Motor neuron (in vitro differentiated cells): ENCODE measurements at regions not wholly inside any gene's neighbourhood (a gene's known extent, or its start where the extent isn't known, plus 50 kb on each side); places are given as distances from the start of the nearest gene placed in this dataset.

ENCODE experiments used
- ATAC-seq, 8 experiments: fragments of 200-7000 bp; cut with Tn5 transposase; replicated peaks in 6 of 8; 2 replicates each; pipeline ENCODE4 v1.8.0; 2021; ENCODE audit warnings: mild to moderate bottlenecking in 8 of 8, moderate library complexity in 8 of 8
- H3K27ac ChIP-seq, 2 donors: fragments of 250-450 bp; sonication (Bioruptor Pico); 2 replicates each; pipeline ENCODE4 v1.9.0; 2021; ENCODE audit warnings: antibody characterized with exemption in 2 of 2, mild to moderate bottlenecking in 2 of 2, moderate library complexity in 1 of 2
- H3K4me1 ChIP-seq, 2 donors: fragments of 250-450 bp; sonication (Bioruptor Pico); replicated peaks in 1 of 2; 2 replicates each; pipeline ENCODE4 v1.6.1; 2021; ENCODE audit warnings: antibody characterized with exemption in 2 of 2, mild to moderate bottlenecking in 2 of 2, moderate library complexity in 1 of 2
- H3K4me3 ChIP-seq, 5 donors: fragments of 250-450 bp; sonication (Bioruptor Pico); 2 replicates each; pipeline ENCODE4 v1.9.0; 2021; ENCODE audit warnings: antibody characterized with exemption in 5 of 5, mild to moderate bottlenecking in 5 of 5, moderate library complexity in 4 of 5
- WGBS, 10 experiments: fragments of 450-650 bp; shearing (Covaris generic); methylation state at CpG; one replicate each; pipeline ENCODE4 v1.0.0; 2022; 5-methylcytosine and 5-hydroxymethylcytosine counted together
- in situ Hi-C, 9 experiments: fragments of 400-800 bp; cut with MboI; loops; one replicate each; pipeline ENCODE4 v1.15.0; 2021; ENCODE audit warnings: low sequenced_read_pairs in 9 of 9, low pct_unique_long_range_greater_than_20kb in 2 of 9; ENCODE audit not compliant: unreplicated experiment in 9 of 9

DNA sequence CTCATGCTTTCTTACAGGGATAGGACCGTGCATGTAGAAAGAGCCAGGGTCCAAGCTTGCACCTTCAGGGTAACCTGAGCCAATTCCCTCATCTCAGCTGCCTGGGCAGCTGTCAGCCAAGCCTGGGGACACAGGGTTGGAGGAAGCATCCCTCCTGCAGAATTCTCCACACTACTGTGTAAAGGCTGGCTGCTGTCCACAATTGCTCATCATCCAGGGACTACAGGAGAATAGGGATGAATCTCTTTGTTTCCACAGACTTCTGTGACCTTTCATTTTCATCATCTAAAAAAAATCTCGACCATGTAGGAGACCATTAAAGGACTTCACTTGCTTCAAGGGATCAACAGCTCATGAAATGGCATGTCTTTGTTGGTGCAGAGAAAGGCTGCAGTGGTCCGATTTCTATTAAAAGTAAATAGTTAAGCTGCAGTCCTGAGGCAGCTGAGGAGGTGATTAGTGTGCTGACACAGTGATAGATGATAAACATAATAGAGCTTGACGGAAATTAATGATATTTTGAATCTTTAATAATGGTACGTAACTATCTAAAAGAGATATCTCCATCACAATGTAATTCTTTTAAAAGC, 74.4 kb upstream of the COPS8 start:
- Histone ChIP-seq H3K27ac (no peak overlapping the region), H3K4me3 (no peak overlapping the region), H3K4me1 (peaks cover 10 to 18% of the 10 kb centered on the region in 2 donors)
- in situ Hi-C loops: no loop called here
- ATAC-seq: peak in 5 of 8 experiments; percentile 57 to 79 (median 66)
- WGBS, 10 experiments: 0 to 100% (median 25%) methylated on average over 1 to 5 of the region's 5 CpGs

DNA sequence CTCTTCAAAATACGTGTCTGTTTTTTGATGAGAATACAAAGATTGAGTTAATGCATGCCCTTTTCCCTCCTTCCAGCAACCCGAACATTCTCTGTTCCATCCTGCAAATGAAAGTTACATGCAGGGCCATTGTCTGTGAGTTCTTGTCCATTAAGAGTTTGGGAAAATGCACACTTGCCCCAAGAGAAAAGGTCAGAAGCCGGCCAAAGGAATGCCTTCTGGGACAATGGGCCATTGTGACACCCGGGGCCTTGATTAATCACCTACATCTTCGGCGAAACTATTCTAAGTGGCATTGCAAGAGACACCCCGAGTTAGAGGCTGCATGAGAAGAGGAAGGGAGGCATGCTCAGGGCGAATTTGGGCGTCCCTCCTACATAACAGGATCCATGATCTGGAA, 73.7 kb upstream of the COPS8 start:
- H3K4me3 ChIP-seq: no peak overlapping the region
- peaks cover 10 to 18% of the 10 kb centered on the region in 2 donors for H3K4me1 ChIP-seq
- no peak overlapping the region for H3K27ac ChIP-seq
- peak in 4 of 8 experiments; percentile 38 to 56 (median 50) for ATAC-seq
- WGBS, 10 experiments: 2 to 100% (median 44%) methylated on average over 1 to 7 of the region's 9 CpGs; no CpG with 5 or more reads in 1 of the 10 experiments
- in situ Hi-C loops: no loop called here

DNA sequence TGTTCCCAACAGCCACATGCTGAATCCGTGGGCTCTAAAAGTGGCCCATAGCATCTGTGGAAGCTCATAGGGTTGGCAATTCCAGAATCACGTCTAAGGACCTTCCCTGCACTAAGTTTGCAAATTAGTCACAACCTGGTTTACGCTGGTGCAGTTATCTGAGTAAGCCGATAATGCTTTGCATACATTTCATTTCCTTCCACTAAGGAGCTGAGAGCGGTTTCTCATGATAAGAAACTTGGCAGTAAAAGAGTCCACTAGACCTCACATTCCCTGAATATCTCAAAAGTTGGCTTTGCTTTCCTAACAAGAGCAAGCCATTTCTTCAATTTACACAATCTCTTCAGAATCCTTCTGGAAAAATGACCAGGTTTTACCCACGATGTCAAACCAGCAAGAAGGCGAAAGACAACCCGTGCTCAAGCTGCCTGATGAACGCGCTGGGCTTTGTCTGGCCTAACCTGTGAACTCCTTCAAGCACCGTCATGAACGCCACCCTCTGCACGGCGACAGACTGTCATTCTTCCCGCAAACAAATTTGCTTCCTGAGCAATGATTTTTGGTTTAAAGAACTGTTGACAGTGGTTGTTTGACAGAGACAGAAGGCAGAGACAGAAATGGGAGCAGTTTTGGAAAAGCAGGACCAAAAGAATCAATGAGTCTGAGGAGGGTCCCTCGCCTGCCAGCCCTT, 73.0 kb upstream of the COPS8 start:
- WGBS, 10 experiments: 51 to 83% (median 65%) methylated on average over 3 to 12 of the region's 16 CpGs
- no peak overlapping the region for H3K4me3 ChIP-seq
- in situ Hi-C loops: no loop called here
- ATAC-seq: no peak
- peaks cover 10 to 18% of the 10 kb centered on the region in 2 donors for H3K4me1 ChIP-seq
- H3K27ac ChIP-seq: no peak overlapping the region

DNA sequence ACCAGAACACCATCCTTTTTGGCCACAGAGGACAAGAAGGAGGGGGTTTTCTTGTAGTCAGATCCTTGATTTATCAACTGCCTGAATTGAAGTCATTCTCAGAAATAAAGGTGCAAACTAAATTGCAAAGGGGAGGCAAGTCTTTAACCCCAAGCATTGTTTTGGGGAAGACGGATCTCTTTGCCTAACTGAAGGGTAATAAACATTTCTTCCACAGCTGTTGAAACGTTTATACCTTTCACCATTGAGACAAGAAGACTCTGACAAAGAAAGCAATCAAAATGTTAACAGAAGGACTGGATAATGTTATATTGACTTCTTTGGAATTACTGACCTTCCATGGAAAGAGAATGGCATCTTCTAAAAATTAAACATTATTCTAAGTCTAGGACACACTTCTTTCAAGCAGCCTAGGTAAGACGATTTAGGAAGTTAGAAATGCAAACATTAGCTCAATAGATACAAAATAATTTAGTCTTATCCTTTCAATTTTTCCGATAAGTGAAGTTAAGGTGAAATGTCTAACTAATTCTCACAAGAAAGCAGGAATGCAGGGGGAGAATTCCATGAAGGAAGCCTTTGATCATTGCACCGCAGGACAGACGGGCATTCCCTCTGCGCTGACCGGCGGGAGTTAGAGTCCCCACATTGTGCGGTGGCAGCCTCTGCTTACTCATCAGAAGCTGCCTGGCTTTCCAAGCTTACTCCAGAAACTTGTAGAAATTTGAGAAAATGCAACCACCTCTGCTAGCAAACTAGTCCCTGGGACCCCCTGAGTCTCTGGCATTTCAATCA, 69.4 kb upstream of the COPS8 start:
- in situ Hi-C loops: no loop called here
- Histone ChIP-seq H3K4me1 (peaks cover 6 to 12% of the 10 kb centered on the region in 2 donors), H3K4me3 (no peak overlapping the region), H3K27ac (no peak overlapping the region)
- 17 to 84% (median 38%) methylated on average over 2 to 9 of the region's 10 CpGs for WGBS, 10 experiments
- no peak for ATAC-seq

DNA sequence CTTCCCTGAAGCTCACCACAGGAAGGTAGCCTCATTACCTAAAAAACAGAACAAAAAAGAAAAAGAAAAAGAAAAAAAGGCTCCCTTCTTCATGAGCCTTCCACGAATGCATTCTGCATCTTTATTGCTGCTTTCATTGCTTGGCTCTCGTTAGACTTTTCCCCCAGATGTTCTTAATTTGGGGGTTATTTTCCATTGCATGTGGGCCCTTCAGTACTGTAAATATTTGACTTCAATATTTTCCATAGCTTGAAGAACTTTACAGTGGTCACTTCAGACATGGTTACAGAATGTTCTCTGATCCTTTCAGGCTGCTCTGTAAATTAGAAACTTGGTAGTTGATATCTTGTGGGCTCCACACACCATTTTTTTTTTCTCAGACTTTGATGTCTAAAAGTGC, 65.6 kb upstream of the COPS8 start:
- Histone ChIP-seq H3K4me1 (no peaks in the 10 kb centered on the region), H3K27ac (no peak overlapping the region), H3K4me3 (no peak overlapping the region)
- WGBS, 10 experiments: 0 to 88% (median 61%) methylated on average over 1 to 2 of the region's 2 CpGs
- peak in 1 of 8 experiments; percentile 62 for ATAC-seq
- in situ Hi-C loops: no loop called here

DNA sequence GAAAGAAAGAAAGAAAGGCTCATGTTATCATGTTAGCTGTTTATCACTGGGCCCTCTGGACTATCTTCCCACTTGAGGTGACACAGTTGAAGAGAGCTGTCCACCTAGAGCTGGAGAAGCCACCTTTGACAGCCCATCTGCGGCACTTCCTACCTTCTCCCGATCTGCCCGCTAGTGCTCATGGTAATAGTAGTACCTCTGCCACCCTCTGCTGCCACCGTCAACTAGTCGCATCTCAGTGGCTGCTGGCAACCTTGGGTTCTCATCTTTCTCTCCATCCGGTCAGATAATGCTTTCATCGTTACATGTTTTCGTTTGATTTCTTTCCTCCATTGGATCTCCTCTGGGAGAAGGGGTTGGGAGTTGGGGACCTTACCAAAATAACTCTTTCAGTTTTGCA, 63.2 kb upstream of the COPS8 start:
- H3K27ac ChIP-seq: no peak overlapping the region
- in situ Hi-C loops: no loop called here
- peaks cover 0 to 5% of the 10 kb centered on the region in 2 donors for H3K4me1 ChIP-seq
- 86 to 97% (median 94%) methylated on average over 4 to 8 of the region's 8 CpGs for WGBS, 10 experiments
- ATAC-seq: no peak
- H3K4me3 ChIP-seq: no peak overlapping the region

DNA sequence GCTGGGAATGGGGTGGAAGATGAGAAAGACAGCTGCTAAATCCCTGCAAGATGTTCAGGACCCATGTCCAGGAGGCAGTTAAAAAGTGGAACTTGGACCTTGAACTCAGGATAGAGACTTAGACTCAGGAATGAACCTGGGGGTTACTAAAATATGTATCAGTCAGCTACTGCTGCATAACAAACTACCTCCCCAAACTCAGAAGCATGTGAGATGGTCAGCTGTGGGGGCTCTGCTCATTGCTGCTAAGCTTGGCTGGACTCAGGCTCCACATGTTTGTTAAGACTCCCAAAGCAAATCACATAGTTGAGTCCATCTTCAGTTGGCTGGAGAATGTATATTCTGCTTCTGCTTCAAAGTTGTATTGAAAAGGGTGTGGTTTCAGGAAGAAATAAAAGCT, 61.4 kb upstream of the COPS8 start:
- Histone ChIP-seq H3K27ac (no peak overlapping the region), H3K4me3 (no peak overlapping the region), H3K4me1 (peaks cover 0 to 5% of the 10 kb centered on the region in 2 donors)
- in situ Hi-C loops: no loop called here
- ATAC-seq: no peak

DNA sequence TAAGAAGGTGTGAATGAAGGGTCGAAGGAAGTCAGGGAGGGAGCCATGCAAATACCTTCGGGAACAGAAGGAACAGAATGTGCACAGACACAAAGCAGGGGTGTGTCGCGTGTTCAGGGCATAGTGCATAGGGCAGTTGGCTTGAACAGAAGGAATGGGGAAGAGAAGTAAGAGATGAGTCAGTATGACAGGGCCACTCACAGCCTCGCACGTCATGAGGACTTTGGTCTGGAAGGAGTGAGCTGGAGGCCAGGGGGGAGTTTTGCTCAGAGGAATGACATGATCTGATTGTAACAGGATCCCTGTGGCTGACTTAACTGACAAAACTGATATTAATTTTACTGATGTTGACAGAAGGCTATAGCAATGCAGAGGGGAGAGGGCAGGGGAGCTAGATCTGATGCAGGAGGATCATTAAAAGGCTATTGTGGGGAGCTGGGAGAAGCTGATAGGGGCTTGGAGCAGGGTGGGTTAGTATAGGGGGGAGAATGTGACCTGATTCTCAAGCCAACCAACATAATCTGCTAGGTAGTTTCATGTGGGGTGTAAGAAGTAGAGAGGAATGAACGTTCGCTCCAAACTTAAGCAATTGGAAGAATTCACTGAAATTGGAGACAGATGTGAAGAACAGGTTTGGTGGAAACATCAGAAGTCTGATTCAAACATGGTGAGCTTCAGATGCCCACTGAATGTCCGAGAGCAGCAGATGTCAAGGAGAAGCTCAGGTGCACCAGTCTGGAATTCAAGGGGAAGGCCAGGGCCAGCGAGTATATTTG, 60.4 kb upstream of the COPS8 start:
- ATAC-seq: peak in 7 of 8 experiments; percentile 60 to 95 (median 82)
- Histone ChIP-seq H3K27ac (no peak overlapping the region), H3K4me1 (peaks cover 0 to 5% of the 10 kb centered on the region in 2 donors), H3K4me3 (no peak overlapping the region)
- in situ Hi-C loops: loop anchor here in 1 of 9 experiments (25.0 kb wide), 1 partner anchor 513 kb away; a partner anchor contains a TSS
- 25 to 98% (median 88%) methylated on average over 1 to 10 of the region's 10 CpGs for WGBS, 10 experiments

DNA sequence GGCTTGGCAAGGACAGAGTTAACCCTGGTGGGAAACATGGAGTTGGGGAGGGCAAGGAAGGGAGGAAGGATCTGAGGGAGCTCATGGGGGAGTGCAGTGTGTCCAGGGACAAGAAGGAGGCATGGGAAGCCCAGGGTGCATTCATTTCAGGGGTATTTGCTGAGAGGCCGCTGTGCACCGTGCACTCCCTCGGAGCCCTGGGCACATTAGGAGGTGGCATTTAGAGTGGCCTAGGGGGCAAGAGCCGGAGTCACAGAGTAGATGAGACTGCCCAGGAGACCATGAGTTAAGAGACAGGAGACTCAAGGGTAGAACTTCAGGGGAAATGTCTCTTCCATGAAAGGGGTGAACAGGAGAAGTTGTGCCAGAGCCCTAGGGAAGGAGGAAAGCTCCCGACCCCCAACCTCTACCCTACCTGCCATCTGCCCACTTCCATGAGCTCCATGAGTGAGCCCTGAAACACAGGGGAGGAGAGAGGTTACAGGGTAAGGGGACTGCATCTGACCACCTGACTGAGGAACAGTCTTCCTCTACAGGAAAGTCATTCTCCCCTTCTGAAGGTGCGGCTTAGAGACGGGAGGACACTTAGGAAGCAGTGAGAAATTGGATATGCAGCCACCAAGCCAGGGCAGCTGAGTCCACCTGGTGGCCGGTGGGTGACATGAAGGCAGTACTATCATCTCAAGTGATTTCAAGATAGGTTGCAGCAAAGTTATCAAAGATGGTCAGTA, 58.5 kb upstream of the COPS8 start:
- in situ Hi-C loops: loop anchor here in 1 of 9 experiments (25.0 kb wide), 1 partner anchor 515 kb away; a partner anchor contains a TSS
- no peak overlapping the region for H3K27ac ChIP-seq
- no peak overlapping the region for H3K4me3 ChIP-seq
- WGBS, 10 experiments: 25 to 100% (median 70%) methylated on average over 1 to 4 of the region's 8 CpGs; no CpG with 5 or more reads in 3 of the 10 experiments
- peak; percentile 75 to 99 (median 88) for ATAC-seq
- H3K4me1 ChIP-seq: peaks cover 0 to 5% of the 10 kb centered on the region in 2 donors

DNA sequence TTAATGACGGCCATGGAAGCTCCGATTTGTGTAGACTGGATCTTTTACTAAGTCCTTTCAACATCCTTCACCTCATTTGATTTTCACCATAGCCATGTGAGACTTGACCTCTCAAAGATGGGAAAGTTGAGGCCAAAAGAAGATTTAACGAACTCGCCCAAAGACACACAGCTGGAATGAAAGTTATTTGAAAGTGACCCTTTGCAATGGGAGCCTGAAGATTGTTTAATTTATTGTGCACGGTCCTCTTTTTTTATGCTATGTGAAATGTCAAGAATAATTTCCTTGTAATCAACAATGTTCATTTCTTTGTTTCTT, 58.0 kb upstream of the COPS8 start:
- no peak overlapping the region for H3K27ac ChIP-seq
- ATAC-seq: no peak
- in situ Hi-C loops: loop anchor here in 1 of 9 experiments (25.0 kb wide), 1 partner anchor 515 kb away; a partner anchor contains a TSS
- peaks cover 0 to 5% of the 10 kb centered on the region in 2 donors for H3K4me1 ChIP-seq
- no peak overlapping the region for H3K4me3 ChIP-seq
- WGBS, 10 experiments: 0 to 83% (median 64%) methylated on average over 1 to 5 of the region's 5 CpGs; no CpG with 5 or more reads in 2 of the 10 experiments

DNA sequence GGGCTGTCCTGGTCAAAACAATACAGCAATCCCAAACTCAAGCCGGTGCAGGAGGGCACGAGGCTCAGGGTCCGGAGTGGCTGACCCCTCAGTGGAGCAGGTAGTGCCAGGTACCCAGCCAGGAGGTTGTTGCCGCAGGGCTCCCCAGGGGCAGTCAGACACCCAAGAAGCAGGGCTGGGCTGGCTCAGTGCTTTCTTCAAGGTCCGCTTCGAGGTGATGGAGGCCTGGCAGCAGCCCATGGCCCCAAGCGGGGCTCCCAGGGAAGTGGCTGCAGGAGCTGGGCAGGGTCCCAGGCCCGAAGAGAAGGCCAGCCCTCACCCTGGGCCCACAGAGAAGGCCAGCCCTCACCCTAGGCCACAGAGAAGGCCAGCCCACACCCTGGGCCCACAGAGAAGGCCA, 55.3 kb upstream of the COPS8 start:
- H3K4me1 ChIP-seq: peaks cover 0 to 5% of the 10 kb centered on the region in 2 donors
- WGBS, 10 experiments: 100% methylated on average over 1 of the region's 8 CpGs; no CpG with 5 or more reads in 9 of the 10 experiments

DNA sequence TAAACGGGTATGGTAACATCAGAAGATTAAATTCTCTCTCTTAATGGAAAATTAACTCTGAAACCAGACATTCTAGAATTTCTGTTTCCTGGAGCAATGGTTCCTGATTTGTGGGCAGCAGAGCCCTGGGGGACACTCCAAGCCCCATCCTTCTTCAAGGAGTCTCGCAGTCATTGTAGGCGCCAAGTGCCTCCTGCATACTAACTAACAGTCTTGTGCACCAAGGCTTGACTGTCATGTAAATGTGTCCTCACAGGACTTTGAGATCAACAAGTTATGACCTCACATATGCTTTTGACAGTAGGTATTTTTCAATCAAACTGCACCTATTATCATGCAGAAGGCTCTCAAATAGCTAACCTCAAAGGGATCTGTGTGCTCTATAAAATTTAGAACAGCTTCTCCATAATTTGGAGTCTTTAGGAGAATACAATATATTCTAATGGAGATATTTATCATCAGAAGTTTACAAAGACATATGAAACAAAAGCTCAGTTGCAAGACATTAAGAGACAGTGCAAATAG, 52.1 kb upstream of the COPS8 start:
- 0 to 100% (median 72%) methylated on average over 1 to 3 of the region's 3 CpGs for WGBS, 10 experiments
- Histone ChIP-seq H3K27ac (no peak overlapping the region), H3K4me1 (no peaks in the 10 kb centered on the region), H3K4me3 (no peak overlapping the region)
- peak in 3 of 8 experiments; percentile 35 to 62 (median 44) for ATAC-seq
- in situ Hi-C loops: loop anchor here in 1 of 9 experiments (25.0 kb wide), 1 partner anchor 521 kb away; a partner anchor contains a TSS

More for the DNA sequence above, 55.3 kb upstream of the COPS8 start:
- Histone ChIP-seq H3K27ac (no peak overlapping the region), H3K4me3 (no peak overlapping the region)
- in situ Hi-C loops: loop anchor here in 1 of 9 experiments (25.0 kb wide), 1 partner anchor 518 kb away; a partner anchor contains a TSS
- ATAC-seq: no peak
